H9 (cell line): ENCODE measurements at regions not wholly inside any gene's neighbourhood (a gene's known extent, or its start where the extent isn't known, plus 50 kb on each side); places are given as distances from the start of the nearest gene placed in this dataset.

Source experiments
- DNase-seq: peaks from one replicate; pipeline ENCODE4 v3.0.0-alpha.2; 2017
- H2AFZ ChIP-seq: one replicate; pipeline ENCODE4 v1.6.1; 2013; ENCODE audit warnings: mild to moderate bottlenecking, low read length, control low read depth, moderate library complexity
- H2AK5ac ChIP-seq: 2 replicates; pipeline ENCODE4 v1.6.1; 2013; ENCODE audit warnings: low read length, control low read depth, mixed read lengths; ENCODE audit not compliant: insufficient read length
- H2BK120ac ChIP-seq: one replicate; pipeline ENCODE4 v1.6.1; 2013; ENCODE audit warnings: low read depth, mild to moderate bottlenecking, low read length, control low read depth, inconsistent platforms; ENCODE audit not compliant: poor library complexity, severe bottlenecking
- H2BK12ac ChIP-seq: 2 replicates; pipeline ENCODE4 v1.6.1; 2013; ENCODE audit warnings: low read length, control low read depth, mixed read lengths, low read depth; ENCODE audit not compliant: insufficient read length
- H2BK15ac ChIP-seq: 2 replicates; pipeline ENCODE4 v1.6.1; 2013; ENCODE audit warnings: low read depth, low read length, control low read depth
- H2BK20ac ChIP-seq: one replicate; pipeline ENCODE4 v1.6.1; 2013; ENCODE audit warnings: low read depth, mild to moderate bottlenecking, low read length, control low read depth, inconsistent platforms; ENCODE audit not compliant: poor library complexity, severe bottlenecking
- H2BK5ac ChIP-seq: 2 replicates; pipeline ENCODE4 v1.6.1; 2013; ENCODE audit warnings: low read length, control low read depth, mixed read lengths; ENCODE audit not compliant: insufficient read length
- H3K14ac ChIP-seq: 2 replicates; pipeline ENCODE4 v1.6.1; 2013; ENCODE audit warnings: low read length, control low read depth; ENCODE audit not compliant: insufficient read depth
- H3K18ac ChIP-seq: 2 replicates; pipeline ENCODE4 v1.6.1; 2013; ENCODE audit warnings: low read depth, mild to moderate bottlenecking, mixed read lengths, low read length, control low read depth; ENCODE audit not compliant: insufficient read length
- H3K23ac ChIP-seq: 2 replicates; pipeline ENCODE4 v1.6.1; 2013; ENCODE audit warnings: low read length, control low read depth, mixed read lengths, low read depth; ENCODE audit not compliant: insufficient read length
- H3K23me2 ChIP-seq: 2 replicates; pipeline ENCODE4 v1.6.1; 2013; ENCODE audit warnings: low read depth, mild to moderate bottlenecking, mixed read lengths, low read length, control low read depth; ENCODE audit not compliant: insufficient read length, poor library complexity, severe bottlenecking
- H3K27ac ChIP-seq: 2 replicates; pipeline ENCODE4 v1.5.1; 2013; ENCODE audit warnings: low read length, control low read depth, mixed read lengths, low read depth; ENCODE audit not compliant: insufficient read length
- H3K27me3 ChIP-seq: 2 replicates; pipeline ENCODE4 v1.6.1; 2013; ENCODE audit warnings: low read length, control low read depth, inconsistent platforms; ENCODE audit not compliant: insufficient read depth
- H3K4ac ChIP-seq: 2 replicates; pipeline ENCODE4 v1.6.1; 2013; ENCODE audit warnings: low read depth, mild to moderate bottlenecking, control low read depth, inconsistent platforms, low read length, moderate library complexity
- H3K4me1 ChIP-seq: 2 replicates; pipeline ENCODE4 v1.6.1; 2013; ENCODE audit warnings: low read length, control low read depth, inconsistent platforms; ENCODE audit not compliant: insufficient read depth
- H3K4me2 ChIP-seq: 2 replicates; pipeline ENCODE4 v1.6.1; 2013; ENCODE audit warnings: low read length, control low read depth, mixed read lengths; ENCODE audit not compliant: insufficient read length, insufficient read depth
- H3K56ac ChIP-seq: 2 replicates; pipeline ENCODE4 v1.6.1; 2013; ENCODE audit warnings: low read depth, mild to moderate bottlenecking, mixed read lengths, low read length, control low read depth; ENCODE audit not compliant: insufficient read length
- H3K79me1 ChIP-seq: 2 replicates; pipeline ENCODE4 v1.6.1; 2013; ENCODE audit warnings: low read depth, mild to moderate bottlenecking, moderate library complexity, low read length, control low read depth, inconsistent platforms; ENCODE audit not compliant: insufficient read depth, poor library complexity, severe bottlenecking
- H3K79me2 ChIP-seq: 2 replicates; pipeline ENCODE4 v1.6.1; 2013; ENCODE audit warnings: low read length, control low read depth, inconsistent platforms; ENCODE audit not compliant: insufficient read depth
- H3K9ac ChIP-seq: 2 replicates; pipeline ENCODE4 v1.6.1; 2013; ENCODE audit warnings: low read length, control low read depth, mixed read lengths; ENCODE audit not compliant: insufficient read length; ENCODE audit errors: extremely low read depth
- H3K9me3 ChIP-seq: one replicate; pipeline ENCODE4 v1.6.1; 2013; ENCODE audit warnings: low read depth, low read length, inconsistent platforms; ENCODE audit not compliant: control insufficient read depth
- H3T11ph ChIP-seq: one replicate; pipeline ENCODE4 v1.6.1; 2013; ENCODE audit warnings: mild to moderate bottlenecking, low read length, control low read depth, inconsistent platforms
- H4K20me1 ChIP-seq: one replicate; pipeline ENCODE4 v1.6.1; 2013; ENCODE audit not compliant: control insufficient read depth, insufficient read length, insufficient read depth
- H4K5ac ChIP-seq: 2 replicates; pipeline ENCODE4 v1.6.1; 2013; ENCODE audit warnings: low read depth, mild to moderate bottlenecking, mixed read lengths, low read length, control low read depth; ENCODE audit not compliant: insufficient read length
- H4K8ac ChIP-seq: replicated peaks from 2 replicates; pipeline ENCODE4 v1.6.1; 2013; ENCODE audit warnings: low read length, control low read depth, mixed read lengths, low read depth; ENCODE audit not compliant: insufficient read length
- H4K91ac ChIP-seq: 2 replicates; pipeline ENCODE4 v1.6.1; 2013; ENCODE audit warnings: low read depth, mild to moderate bottlenecking, moderate library complexity, mixed read lengths, low read length, control low read depth; ENCODE audit not compliant: insufficient read length
- H3K27ac Mint-ChIP-seq, 3 experiments: 2 replicates in 2 of 3; 3 replicates in 1 of 3; pipeline ENCODE4 v1.8.0; 2020 to 2021; ENCODE audit warnings: mixed read lengths in 3 of 3, mild to moderate bottlenecking in 1 of 3, moderate library complexity in 1 of 3
- H3K27me3 Mint-ChIP-seq: 2 replicates; pipeline ENCODE4 v1.8.0; 2021; ENCODE audit warnings: low read depth, mild to moderate bottlenecking, moderate library complexity, mixed read lengths
- H3K36me3 Mint-ChIP-seq, 3 experiments: 2 replicates in 2 of 3; 3 replicates in 1 of 3; pipeline ENCODE4 v1.8.0; 2020 to 2021; ENCODE audit warnings: low read depth in 3 of 3, mixed read lengths in 3 of 3; ENCODE audit not compliant: insufficient read depth in 1 of 3
- H3K4me1 Mint-ChIP-seq, 2 experiments: 2 replicates each; pipeline ENCODE4 v1.8.0; 2020; ENCODE audit warnings: mixed read lengths in 2 of 2
- H3K4me3 Mint-ChIP-seq, 2 experiments: 2 replicates in 1 of 2; 3 replicates in 1 of 2; pipeline ENCODE4 v1.8.0; 2020 to 2021; ENCODE audit warnings: mild to moderate bottlenecking in 2 of 2, mixed read lengths in 2 of 2, moderate library complexity in 1 of 2
- H3K9me3 Mint-ChIP-seq, 2 experiments: 2 replicates in 1 of 2; 3 replicates in 1 of 2; pipeline ENCODE4 v1.8.0; 2020; ENCODE audit warnings: mild to moderate bottlenecking in 2 of 2, mixed read lengths in 2 of 2, moderate library complexity in 1 of 2
- CTCF ChIP-seq: fragments of 200-600 bp; sonication (generic); conservative IDR thresholded peaks from 3 replicates; pipeline ENCODE4 v1.8.0; 2021; ENCODE audit warnings: antibody characterized with exemption, mild to moderate bottlenecking
- WGBS: extraction: QIAGEN DNeasy Blood & Tissue Kit; methylation state at CpG from one replicate; pipeline ENCODE4 v1.1.7; 2013; ENCODE audit warnings: missing lambda C conversion rate, low lambda C conversion rate, mixed read lengths; ENCODE audit not compliant: insufficient read length; ENCODE audit errors: extremely low coverage; 5-methylcytosine and 5-hydroxymethylcytosine counted together

- no peaks in the 10 kb centered on the region for H3K4me1 ChIP-seq
- Mint-ChIP-seq H3K27me3 (no peaks in the 10 kb centered on the region; the same call in 1 of the 2 replicates), H3K27ac (no peak overlapping the region), H3K9me3 (peaks cover 85 to 90% of the 10 kb centered on the region in 2 experiments), H3K36me3 (peaks cover 2 to 15% (median 13%) of the 10 kb centered on the region in 3 experiments; a peak in 5 of 7 replicates), H3K4me3 (no peak overlapping the region), H3K4me1 (no peaks in the 10 kb centered on the region)
- WGBS = no CpG with 5 or more reads among the region's 40 CpGs
- H3K14ac ChIP-seq = no peak overlapping the region
- H2BK20ac ChIP-seq = no peak overlapping the region
- H3K27ac ChIP-seq = no peak overlapping the region
- H3K4me2 ChIP-seq = no peak overlapping the region
- no peak overlapping the region for H3T11ph ChIP-seq
- H3K4ac ChIP-seq = no peak overlapping the region
- no peak overlapping the region for H2BK5ac ChIP-seq
- H3K9me3 ChIP-seq = peaks cover 57% of the 10 kb centered on the region
- H3K27me3 ChIP-seq = no peaks in the 10 kb centered on the region
- H2BK12ac ChIP-seq = no peak overlapping the region
- TF ChIP-seq CTCF = peak; percentile 21; the same call in 1 of the 3 replicates
- no peak overlapping the region for H3K56ac ChIP-seq
- no peak overlapping the region for H3K9ac ChIP-seq
- H2BK15ac ChIP-seq = no peak overlapping the region
- H3K23ac ChIP-seq = no peak overlapping the region
- H2AFZ ChIP-seq = no peak overlapping the region
- H4K91ac ChIP-seq = no peak overlapping the region
- no peaks in the 10 kb centered on the region for H4K20me1 ChIP-seq
- H2BK120ac ChIP-seq = no peak overlapping the region
- DNase-seq = no peak
- H3K18ac ChIP-seq = no peak overlapping the region
- H3K79me1 ChIP-seq = no peaks in the 10 kb centered on the region
- no peaks in the 10 kb centered on the region for H3K79me2 ChIP-seq
- no peaks in the 10 kb centered on the region for H3K23me2 ChIP-seq
- H2AK5ac ChIP-seq = no peak overlapping the region
- H4K5ac ChIP-seq = no peak overlapping the region
- no peak overlapping the region for H4K8ac ChIP-seq
These were observed 933.8 kb downstream of the TMEM121 start for GRCh38 chr14:106459971-106460730.
